ENCODE measurements at regions not wholly inside any gene's neighbourhood (a gene's known extent, or its start where the extent isn't known, plus 50 kb on each side); places are given as distances from the start of the nearest gene placed in this dataset.

GRCh38 chr14:87522575-87522974 lies 470.4 kb downstream of the GALC start:
- no peak for DNase-seq (ENCODE audit: low read depth)

- no peak for DNase-seq (ENCODE audit: low read depth)
Measured at GRCh38 chr14:87508333-87508732, 484.6 kb downstream of the GALC start.

DNA sequence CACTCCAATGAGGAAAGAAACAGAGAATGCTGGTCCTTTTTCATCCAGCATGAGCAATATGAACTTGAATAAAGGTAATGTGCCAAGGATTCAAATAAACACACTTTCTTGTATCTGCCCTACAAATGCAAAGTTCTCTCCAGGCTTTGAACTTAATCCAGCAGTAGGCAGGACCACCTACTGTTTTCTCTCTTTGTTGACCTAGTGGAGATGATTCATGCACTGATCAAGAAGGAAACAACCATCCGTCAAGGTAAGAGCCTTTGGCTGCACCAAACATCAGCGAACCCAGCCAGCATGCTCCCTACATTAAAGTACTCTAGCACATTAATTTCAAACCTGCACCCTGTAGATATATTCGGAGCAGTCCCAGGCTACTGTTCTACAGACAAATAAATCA lies 489.3 kb downstream of the GALC start:
- no peak for DNase-seq (ENCODE audit: low read depth)

DNA sequence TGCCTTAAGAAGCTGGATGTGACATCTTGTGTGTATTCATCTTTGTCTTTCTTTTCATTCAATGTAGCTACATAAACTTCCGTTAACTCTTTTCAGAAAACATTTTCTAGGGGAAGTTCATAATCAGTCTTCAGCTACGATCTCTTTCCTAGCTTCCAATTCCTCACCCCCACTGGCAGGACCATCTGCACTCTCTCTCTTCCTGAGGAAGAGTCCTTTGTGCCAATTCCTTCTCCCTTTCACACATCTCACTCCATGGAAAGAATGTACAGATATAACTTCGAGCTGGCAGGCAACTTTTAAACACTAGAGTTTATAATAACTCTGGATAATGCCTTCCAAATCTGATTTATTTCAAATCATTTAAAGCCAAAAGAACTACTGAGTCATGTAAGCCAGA lies 495.7 kb downstream of the GALC start:
- DNase-seq (ENCODE audit: low read depth) = no peak

GRCh38 chr14:87494010-87494409 lies 499.0 kb downstream of the GALC start:
- DNase-seq (ENCODE audit: low read depth) = no peak

- no peak for DNase-seq (ENCODE audit: low read depth)
Measured at GRCh38 chr14:87492561-87492960, 500.4 kb downstream of the GALC start.

DNA sequence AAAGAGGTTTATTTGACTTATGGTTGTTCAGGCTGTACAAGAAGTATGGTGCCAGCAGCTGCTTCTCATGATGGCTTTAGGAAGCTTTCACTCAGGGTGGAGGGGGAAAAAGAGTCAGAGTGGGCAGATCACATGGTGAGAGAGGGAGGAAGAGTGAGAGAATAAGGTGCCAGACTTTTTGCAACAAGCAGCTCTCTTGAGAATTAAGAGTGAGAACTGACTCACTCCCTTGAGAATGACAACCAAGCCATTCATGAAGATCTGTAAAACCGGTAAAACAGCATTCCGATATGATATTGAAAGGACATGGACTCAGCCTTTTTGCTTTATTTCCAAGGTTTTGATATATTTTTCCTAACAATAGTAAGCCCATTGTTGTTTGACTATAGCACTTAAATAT lies 501.2 kb downstream of the GALC start:
- DNase-seq (ENCODE audit: low read depth) = no peak

GRCh38 chr14:87489196-87489819 lies 503.7 kb downstream of the GALC start:
- no peak for DNase-seq (ENCODE audit: low read depth)

GRCh38 chr14:87483271-87484260 lies 509.4 kb downstream of the GALC start:
- no peak for DNase-seq (ENCODE audit: low read depth)

GRCh38 chr14:87468531-87468930 lies 524.5 kb downstream of the GALC start:
- no peak for DNase-seq (ENCODE audit: low read depth)

- DNase-seq (ENCODE audit: low read depth) = no peak
Measured at GRCh38 chr14:87467578-87467977, 525.4 kb downstream of the GALC start.

GRCh38 chr14:87465770-87466169 lies 527.2 kb downstream of the GALC start:
- no peak for DNase-seq (ENCODE audit: low read depth)

GRCh38 chr14:87461704-87462103 lies 531.3 kb downstream of the GALC start:
- DNase-seq (ENCODE audit: low read depth) = no peak

- no peak for DNase-seq (ENCODE audit: low read depth)
Measured at GRCh38 chr14:87457720-87458119, 535.3 kb downstream of the GALC start.

- DNase-seq (ENCODE audit: low read depth) = no peak
Measured at GRCh38 chr14:87450193-87450592, 542.8 kb downstream of the GALC start.

DNA sequence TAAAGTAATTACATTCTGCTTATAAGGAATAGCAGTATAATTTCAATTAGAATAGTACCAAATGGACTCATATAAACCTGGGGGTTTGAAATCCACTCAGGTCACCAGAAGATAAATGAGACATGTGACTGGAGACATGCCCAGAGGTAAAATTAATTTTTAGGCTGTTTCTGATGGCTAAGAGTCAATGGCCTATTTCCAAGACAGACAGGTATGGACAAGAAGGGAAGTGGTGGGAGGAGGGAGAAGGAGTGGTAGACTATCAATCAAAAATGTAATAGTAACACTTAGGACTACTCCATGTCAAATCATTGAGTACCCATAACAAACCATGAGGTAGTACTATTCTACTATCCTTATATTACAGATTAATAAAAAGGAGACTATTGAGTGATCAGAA lies 544.0 kb downstream of the GALC start:
- DNase-seq (ENCODE audit: low read depth) = no peak

DNA sequence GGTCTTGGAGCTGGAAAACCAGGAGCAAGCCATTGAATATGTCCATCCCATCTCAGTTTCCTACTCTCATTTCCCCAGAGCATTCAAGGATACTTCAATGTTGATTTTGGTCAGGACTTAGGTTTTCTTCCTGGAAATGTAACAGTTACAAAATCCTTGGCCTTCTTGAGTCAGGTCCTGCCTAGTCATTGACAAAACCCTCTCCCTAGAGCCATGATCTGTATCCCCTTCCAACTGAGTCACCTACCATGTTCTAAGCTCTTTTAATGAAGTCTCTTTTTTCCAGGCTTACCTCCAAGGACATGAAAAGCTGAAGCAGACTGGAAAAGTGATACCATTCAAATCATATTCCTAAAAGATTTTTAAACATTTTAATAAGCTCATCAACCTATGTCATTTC lies 549.2 kb downstream of the GALC start:
- no peak for DNase-seq (ENCODE audit: low read depth)

- DNase-seq (ENCODE audit: low read depth) = no peak
Measured at GRCh38 chr14:87443039-87443438, 549.9 kb downstream of the GALC start.

DNA sequence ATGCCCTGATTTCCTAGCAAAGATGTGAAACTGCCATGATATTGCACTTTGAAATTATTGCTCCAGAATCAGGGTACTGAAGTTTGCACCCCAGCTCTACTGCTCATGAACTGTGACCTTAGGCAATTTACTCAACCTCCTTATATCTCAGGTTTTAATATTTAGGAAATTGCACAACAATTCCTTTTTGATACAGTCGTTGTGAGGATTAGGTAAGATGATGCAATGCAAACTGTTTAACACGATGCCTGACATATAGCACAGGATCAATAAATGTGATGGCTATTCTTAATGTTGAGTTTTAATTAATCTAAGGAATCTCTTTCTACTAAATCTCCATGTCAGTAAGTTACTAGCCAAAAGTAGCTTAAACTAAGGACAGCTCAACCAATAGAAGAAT lies 555.8 kb downstream of the GALC start:
- no peak for DNase-seq (ENCODE audit: low read depth)

GRCh38 chr14:87434680-87435079 lies 558.3 kb downstream of the GALC start:
- no peak for DNase-seq (ENCODE audit: low read depth)

GRCh38 chr14:87434011-87434410 lies 559.0 kb downstream of the GALC start:
- no peak for DNase-seq (ENCODE audit: low read depth)

GRCh38 chr14:87432698-87433097 lies 560.3 kb downstream of the GALC start:
- DNase-seq (ENCODE audit: low read depth) = no peak

DNA sequence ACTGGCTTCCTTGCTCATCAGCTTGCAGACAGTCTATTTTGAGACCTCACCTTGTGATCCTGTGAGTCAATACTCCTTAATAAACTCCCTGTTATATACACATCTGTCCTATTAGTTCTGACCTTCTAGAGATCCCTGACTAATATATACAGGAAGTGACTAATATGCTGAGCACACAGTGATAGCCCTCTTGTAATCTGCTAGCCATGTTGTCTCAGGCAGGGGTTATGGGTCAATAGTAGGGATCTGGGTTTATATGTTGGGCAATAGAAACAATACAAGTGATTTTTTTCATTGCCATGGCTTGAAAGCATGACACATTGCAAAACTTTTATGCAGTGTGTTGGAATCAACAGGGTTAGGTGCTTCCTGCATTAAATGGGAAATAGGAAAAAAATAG lies 562.2 kb downstream of the GALC start:
- no peak for DNase-seq (ENCODE audit: low read depth)

- no peak for DNase-seq (ENCODE audit: low read depth)
Measured at GRCh38 chr14:87430214-87430613, 562.8 kb downstream of the GALC start.

Data from activated T-helper 1 cell treated with Interleukin-2 at 50 U/mL for 16 hours (primary cell).